Neuronal stem cell (in vitro differentiated cells): ENCODE measurements at regions not wholly inside any gene's neighbourhood (a gene's known extent, or its start where the extent isn't known, plus 50 kb on each side); places are given as distances from the start of the nearest gene placed in this dataset.

Experiments used
- DNase-seq: peaks from one replicate; pipeline ENCODE4 v3.0.0-alpha.2; 2013; ENCODE audit warnings: low spot score
- H2AFZ ChIP-seq: one replicate; pipeline ENCODE4 v1.6.1; 2013; ENCODE audit warnings: mild to moderate bottlenecking, low read length, inconsistent platforms
- H2AK5ac ChIP-seq: 2 replicates; pipeline ENCODE4 v1.6.1; 2013; ENCODE audit warnings: low read depth, mild to moderate bottlenecking, inconsistent platforms, low read length, moderate library complexity, mixed read lengths
- H2BK120ac ChIP-seq: 2 replicates; pipeline ENCODE4 v1.6.1; 2013; ENCODE audit warnings: low read depth, mild to moderate bottlenecking, inconsistent platforms, low read length, moderate library complexity, mixed read lengths
- H2BK12ac ChIP-seq: one replicate; pipeline ENCODE4 v1.6.1; 2013; ENCODE audit warnings: low read length, inconsistent platforms
- H2BK15ac ChIP-seq: 2 replicates; pipeline ENCODE4 v1.6.1; 2013; ENCODE audit warnings: mild to moderate bottlenecking, low read length, inconsistent platforms, mixed read lengths
- H2BK5ac ChIP-seq: one replicate; pipeline ENCODE4 v1.6.1; 2013; ENCODE audit warnings: inconsistent platforms, mild to moderate bottlenecking, low read length, moderate library complexity
- H3K14ac ChIP-seq: one replicate; pipeline ENCODE4 v1.6.1; 2013; ENCODE audit warnings: low read length, inconsistent platforms
- H3K18ac ChIP-seq: 2 replicates; pipeline ENCODE4 v1.6.1; 2013; ENCODE audit warnings: low read length, inconsistent platforms
- H3K23ac ChIP-seq: 2 replicates; pipeline ENCODE4 v1.6.1; 2013; ENCODE audit warnings: low read depth, mild to moderate bottlenecking, mixed read lengths, low read length, inconsistent platforms; ENCODE audit not compliant: poor library complexity
- H3K27ac ChIP-seq: replicated peaks from 3 replicates; pipeline ENCODE4 v1.5.1; 2013; ENCODE audit warnings: low read length, inconsistent platforms
- H3K27me3 ChIP-seq, 3 experiments: 2 replicates each; pipeline ENCODE4 v1.6.1; 2013; ENCODE audit warnings: low read length in 3 of 3, mild to moderate bottlenecking in 2 of 3, inconsistent platforms in 1 of 3, low read depth in 1 of 3, mixed read lengths in 1 of 3, moderate library complexity in 1 of 3; ENCODE audit not compliant: control insufficient read depth in 3 of 3, insufficient read depth in 3 of 3
- H3K36me3 ChIP-seq, 2 donors: replicated peaks in 1 of 2; 2 replicates each; pipeline ENCODE4 v1.6.1; 2013; ENCODE audit warnings: low read length in 2 of 2; ENCODE audit not compliant: control insufficient read depth in 2 of 2, insufficient read depth in 2 of 2
- H3K4ac ChIP-seq: 2 replicates; pipeline ENCODE4 v1.6.1; 2013; ENCODE audit warnings: inconsistent platforms, mild to moderate bottlenecking, low read length, moderate library complexity
- H3K4me1 ChIP-seq, 2 donors: 1 replicate in 1 of 2; 2 replicates in 1 of 2; pipeline ENCODE4 v1.6.1; 2013; ENCODE audit warnings: low read length in 2 of 2, low read depth in 1 of 2; ENCODE audit not compliant: control insufficient read depth in 2 of 2, insufficient read depth in 1 of 2
- H3K4me2 ChIP-seq: one replicate; pipeline ENCODE4 v1.6.1; 2013; ENCODE audit warnings: mild to moderate bottlenecking, low read length, inconsistent platforms; ENCODE audit not compliant: insufficient read depth, poor library complexity, severe bottlenecking
- H3K4me3 ChIP-seq, 2 donors: 2 replicates each; pipeline ENCODE4 v1.5.1; 2013; ENCODE audit warnings: low read length in 2 of 2, mild to moderate bottlenecking in 2 of 2, inconsistent platforms in 1 of 2, moderate library complexity in 1 of 2
- H3K79me1 ChIP-seq: one replicate; pipeline ENCODE4 v1.6.1; 2013; ENCODE audit warnings: low read depth, mild to moderate bottlenecking, inconsistent platforms, low read length, moderate library complexity
- H3K9ac ChIP-seq: one replicate; pipeline ENCODE4 v1.6.1; 2013; ENCODE audit warnings: mild to moderate bottlenecking, low read depth, low read length, inconsistent platforms; ENCODE audit not compliant: poor library complexity
- H3K9me3 ChIP-seq, 2 donors: replicated peaks in 1 of 2; 2 replicates each; pipeline versions ENCODE3 to v1.6.1; 2013; ENCODE audit warnings: low read length in 2 of 2, mild to moderate bottlenecking in 2 of 2, inconsistent platforms in 1 of 2, low read depth in 1 of 2, mixed read lengths in 1 of 2, moderate library complexity in 1 of 2; ENCODE audit not compliant: control insufficient read depth in 2 of 2, insufficient read depth in 1 of 2
- H4K8ac ChIP-seq: one replicate; pipeline ENCODE4 v1.6.1; 2013; ENCODE audit warnings: low read depth, mild to moderate bottlenecking, inconsistent platforms, low read length, moderate library complexity
- H4K91ac ChIP-seq: one replicate; pipeline ENCODE4 v1.6.1; 2013; ENCODE audit warnings: low read length, low read depth, mild to moderate bottlenecking, inconsistent platforms; ENCODE audit not compliant: poor library complexity
- WGBS, 2 donors: extraction: QIAGEN DNeasy Blood & Tissue Kit; methylation state at CpG; one replicate each; pipeline ENCODE4 v1.1.7; 2013; ENCODE audit warnings: missing lambda C conversion rate in 2 of 2, mixed read lengths in 1 of 2; ENCODE audit not compliant: insufficient read length in 2 of 2, insufficient replicate concordance in 1 of 2; ENCODE audit errors: extremely low coverage in 2 of 2; 5-methylcytosine and 5-hydroxymethylcytosine counted together

DNA sequence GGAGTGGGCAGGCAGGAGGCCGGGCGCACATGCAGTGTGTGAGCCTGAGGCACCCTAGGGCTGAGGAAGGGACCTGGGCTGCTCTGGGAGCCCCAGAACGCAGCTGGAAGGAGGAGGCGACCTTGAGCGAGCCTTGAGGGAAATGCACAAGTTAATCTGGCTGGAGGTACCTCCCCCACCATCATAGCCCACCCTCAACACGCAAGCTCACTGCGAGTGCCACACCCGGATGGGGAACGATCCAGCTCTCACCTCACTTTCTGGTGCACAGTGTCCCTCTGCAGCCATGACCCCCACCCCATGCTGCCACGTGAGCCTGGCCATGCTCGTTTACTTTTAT is 162.4 kb upstream of the PPP2R2D start:
- Histone ChIP-seq H3K23ac (peak overlapping the region; percentile 22), H3K79me1 (no peaks in the 10 kb centered on the region), H3K27ac (no peak overlapping the region), H3K14ac (no peak overlapping the region), H2AFZ (no peak overlapping the region), H3K4me1 (peaks cover 9 to 10% of the 10 kb centered on the region in 2 donors), H3K18ac (peak overlapping the region; percentile 7), H2BK5ac (no peak overlapping the region), H2BK15ac (peak overlapping the region; percentile 69), H3K36me3 (no peaks in the 10 kb centered on the region), H3K27me3 (no peaks in the 10 kb centered on the region), H2AK5ac (peak overlapping the region; percentile 89), H3K4ac (no peak overlapping the region), H4K91ac (no peak overlapping the region), H3K4me2 (no peak overlapping the region), H4K8ac (no peak overlapping the region), H2BK120ac (no peak overlapping the region), H3K4me3 (no peak overlapping the region), H3K9ac (no peak overlapping the region), H2BK12ac (peak overlapping the region; percentile 82), H3K9me3 (peaks cover 0 to 9% of the 10 kb centered on the region in 2 donors)
- WGBS, 2 donors: no CpG with 5 or more reads among the region's 11 CpGs
- no peak for DNase-seq

GRCh38 chr10:131739206-131739605 is 161.6 kb upstream of the PPP2R2D start:
- Histone ChIP-seq H2BK12ac (no peak overlapping the region), H2BK15ac (no peak overlapping the region), H3K27ac (no peak overlapping the region), H2AFZ (no peak overlapping the region), H2AK5ac (peak overlapping the region; percentile 40), H2BK120ac (no peak overlapping the region), H2BK5ac (no peak overlapping the region), H4K8ac (no peak overlapping the region), H3K4me1 (peaks cover 17 to 18% of the 10 kb centered on the region in 2 donors), H4K91ac (no peak overlapping the region), H3K36me3 (no peaks in the 10 kb centered on the region), H3K27me3 (no peaks in the 10 kb centered on the region), H3K18ac (no peak overlapping the region), H3K9me3 (peaks cover 0 to 10% of the 10 kb centered on the region in 2 donors), H3K4me2 (no peak overlapping the region), H3K4ac (no peak overlapping the region), H3K23ac (no peak overlapping the region), H3K4me3 (no peak overlapping the region), H3K9ac (no peak overlapping the region), H3K79me1 (no peaks in the 10 kb centered on the region), H3K14ac (peak overlapping the region; percentile 31)
- DNase-seq: no peak
- WGBS, 2 donors: no CpG with 5 or more reads among the region's 10 CpGs

GRCh38 chr10:131742500-131742951 is 158.3 kb upstream of the PPP2R2D start:
- H3K27me3 ChIP-seq: peaks cover 0 to 3% (median 0%) of the 10 kb centered on the region in 3 experiments
- H3K18ac ChIP-seq: peak overlapping the region; percentile 96
- peak overlapping the region; percentile 93 for H2AK5ac ChIP-seq
- H2BK120ac ChIP-seq: peak overlapping the region; percentile 85
- no peak overlapping the region for H3K9ac ChIP-seq
- peak overlapping the region; percentile 99 for H2BK15ac ChIP-seq
- DNase-seq: no peak
- no peak overlapping the region for H4K8ac ChIP-seq
- H3K14ac ChIP-seq: no peak overlapping the region
- H2AFZ ChIP-seq: peak overlapping the region; percentile 80
- H3K4me1 ChIP-seq: peaks cover 17 to 19% of the 10 kb centered on the region in 2 donors
- peak overlapping the region; percentile 71 for H3K23ac ChIP-seq
- no peak overlapping the region for H4K91ac ChIP-seq
- H3K9me3 ChIP-seq: peaks cover 0 to 8% of the 10 kb centered on the region in 2 donors
- no peak overlapping the region for H3K4me2 ChIP-seq
- no peak overlapping the region for H3K27ac ChIP-seq
- no peak overlapping the region for H3K4me3 ChIP-seq
- H3K79me1 ChIP-seq: no peaks in the 10 kb centered on the region
- no peaks in the 10 kb centered on the region for H3K36me3 ChIP-seq
- H2BK5ac ChIP-seq: peak overlapping the region; percentile 99
- WGBS, 2 donors: no CpG with 5 or more reads among the region's 17 CpGs
- peak overlapping the region; percentile 98 for H2BK12ac ChIP-seq
- peak overlapping the region; percentile 91 for H3K4ac ChIP-seq

GRCh38 chr10:131743190-131744151 is 157.3 kb upstream of the PPP2R2D start:
- no peaks in the 10 kb centered on the region for H3K79me1 ChIP-seq
- H3K23ac ChIP-seq: peak overlapping the region; percentile 38
- peak overlapping the region; percentile 93 for H2AK5ac ChIP-seq
- DNase-seq: no peak
- H3K14ac ChIP-seq: peak overlapping the region; percentile 95
- no peak overlapping the region for H2BK120ac ChIP-seq
- peaks cover 0 to 8% of the 10 kb centered on the region in 2 donors for H3K9me3 ChIP-seq
- no peak overlapping the region for H3K27ac ChIP-seq
- H2AFZ ChIP-seq: peak overlapping the region; percentile 80
- H3K4me1 ChIP-seq: peaks cover 18 to 24% of the 10 kb centered on the region in 2 donors
- peak overlapping the region; percentile 43 for H3K4ac ChIP-seq
- peak overlapping the region; percentile 90 for H2BK15ac ChIP-seq
- peak overlapping the region; percentile 99 for H2BK5ac ChIP-seq
- no CpG with 5 or more reads among the region's 24 CpGs for WGBS, 2 donors
- peak overlapping the region in 1 of 2 donors; percentile 36 for H3K4me3 ChIP-seq
- H3K9ac ChIP-seq: peak overlapping the region; percentile 63
- peak overlapping the region; percentile 96 for H3K18ac ChIP-seq
- peaks cover 0 to 3% (median 0%) of the 10 kb centered on the region in 3 experiments for H3K27me3 ChIP-seq
- H3K4me2 ChIP-seq: peak overlapping the region; percentile 4
- H4K91ac ChIP-seq: peak overlapping the region; percentile 97
- H3K36me3 ChIP-seq: no peaks in the 10 kb centered on the region
- H2BK12ac ChIP-seq: peak overlapping the region; percentile 96
- peak overlapping the region; percentile 23 for H4K8ac ChIP-seq
